GM12864 (cell line): ENCODE measurements at regions not wholly inside any gene's neighbourhood (a gene's known extent, or its start where the extent isn't known, plus 50 kb on each side); places are given as distances from the start of the nearest gene placed in this dataset.

ENCODE experiments used
- DNase-seq: peaks from one replicate; pipeline ENCODE4 v3.0.0-alpha.2; 2011; ENCODE audit warnings: low read depth
- H3K4me3 ChIP-seq: 2 replicates; pipeline ENCODE4 v1.5.1; 2011; ENCODE audit warnings: mild to moderate bottlenecking, low read depth, low read length, control low read depth
- CTCF ChIP-seq: IDR thresholded peaks from 2 replicates; pipeline ENCODE4 v1.5.1; 2011; ENCODE audit warnings: low read depth, mild to moderate bottlenecking, moderate library complexity, low read length, control low read depth, inconsistent platforms; ENCODE audit errors: missing control alignments

- no peak for TF ChIP-seq CTCF
- no peak overlapping the region for H3K4me3 ChIP-seq
- no peak for DNase-seq
These were observed 425.8 kb upstream of the MDFIC2 start for GRCh38 chr3:70738291-70738681.

GRCh38 chr3:70737666-70738290 lies 425.3 kb upstream of the MDFIC2 start:
- TF ChIP-seq CTCF: no peak
- no peak overlapping the region for H3K4me3 ChIP-seq
- DNase-seq: no peak

- no peak for DNase-seq
- no peak overlapping the region for H3K4me3 ChIP-seq
- TF ChIP-seq CTCF: no peak
These were observed 423.6 kb upstream of the MDFIC2 start for GRCh38 chr3:70736009-70736408.

GRCh38 chr3:70734756-70735155 lies 422.3 kb upstream of the MDFIC2 start:
- no peak overlapping the region for H3K4me3 ChIP-seq
- DNase-seq: no peak
- no peak for TF ChIP-seq CTCF

- DNase-seq: no peak
- H3K4me3 ChIP-seq: no peak overlapping the region
- TF ChIP-seq CTCF: no peak
These were observed 418.6 kb upstream of the MDFIC2 start for GRCh38 chr3:70731046-70731445.

- TF ChIP-seq CTCF: no peak
- no peak overlapping the region for H3K4me3 ChIP-seq
- DNase-seq: no peak
These were observed 417.4 kb upstream of the MDFIC2 start for GRCh38 chr3:70729845-70730244.

GRCh38 chr3:70728311-70728710 lies 415.9 kb upstream of the MDFIC2 start:
- H3K4me3 ChIP-seq: no peak overlapping the region
- DNase-seq: no peak
- TF ChIP-seq CTCF: no peak
